ENCODE measurements at regions not wholly inside any gene's neighbourhood (a gene's known extent, or its start where the extent isn't known, plus 50 kb on each side); places are given as distances from the start of the nearest gene placed in this dataset.

- Histone ChIP-seq H3K9me3 (ENCODE audit: low read length) (no peaks in the 10 kb centered on the region), H2AFZ (ENCODE audit: low read length) (no peak overlapping the region), H3K4me1 (ENCODE audit: insufficient read depth, low read length, severe bottlenecking) (no peaks in the 10 kb centered on the region), H3K4me3 (ENCODE audit: low read depth, low read length, poor library complexity, severe bottlenecking) (no peak overlapping the region), H3K27ac (ENCODE audit: low read depth, low read length, poor library complexity, severe bottlenecking) (no peak overlapping the region), H3K9me2 (ENCODE audit: low read depth, low read length) (no peaks in the 10 kb centered on the region), H3K79me2 (ENCODE audit: insufficient read depth, low read length) (no peaks in the 10 kb centered on the region), H3K9ac (ENCODE audit: low read length) (no peak overlapping the region), H3K36me3 (ENCODE audit: insufficient read depth, low read length) (no peaks in the 10 kb centered on the region), H3K4me2 (ENCODE audit: low read length) (no peak overlapping the region), H4K20me1 (ENCODE audit: insufficient read depth, low read length) (no peaks in the 10 kb centered on the region), H3F3A (ENCODE audit: insufficient read depth, low read length) (no peaks in the 10 kb centered on the region), H3K27me3 (ENCODE audit: insufficient read depth, low read length) (no peaks in the 10 kb centered on the region)
- no peak for TF ChIP-seq EZH2 (IDR thresholded peaks at IDR 0.05; ENCODE audit: borderline replicate concordance, low read length)
- TF ChIP-seq, protein P1, sequence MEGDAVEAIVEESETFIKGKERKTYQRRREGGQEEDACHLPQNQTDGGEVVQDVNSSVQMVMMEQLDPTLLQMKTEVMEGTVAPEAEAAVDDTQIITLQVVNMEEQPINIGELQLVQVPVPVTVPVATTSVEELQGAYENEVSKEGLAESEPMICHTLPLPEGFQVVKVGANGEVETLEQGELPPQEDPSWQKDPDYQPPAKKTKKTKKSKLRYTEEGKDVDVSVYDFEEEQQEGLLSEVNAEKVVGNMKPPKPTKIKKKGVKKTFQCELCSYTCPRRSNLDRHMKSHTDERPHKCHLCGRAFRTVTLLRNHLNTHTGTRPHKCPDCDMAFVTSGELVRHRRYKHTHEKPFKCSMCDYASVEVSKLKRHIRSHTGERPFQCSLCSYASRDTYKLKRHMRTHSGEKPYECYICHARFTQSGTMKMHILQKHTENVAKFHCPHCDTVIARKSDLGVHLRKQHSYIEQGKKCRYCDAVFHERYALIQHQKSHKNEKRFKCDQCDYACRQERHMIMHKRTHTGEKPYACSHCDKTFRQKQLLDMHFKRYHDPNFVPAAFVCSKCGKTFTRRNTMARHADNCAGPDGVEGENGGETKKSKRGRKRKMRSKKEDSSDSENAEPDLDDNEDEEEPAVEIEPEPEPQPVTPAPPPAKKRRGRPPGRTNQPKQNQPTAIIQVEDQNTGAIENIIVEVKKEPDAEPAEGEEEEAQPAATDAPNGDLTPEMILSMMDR (IDR thresholded peaks at IDR 0.05; ENCODE audit: low read length) = no peak
Observed at GRCh38 chr1:17978016-17978415, 129.6 kb upstream of the IGSF21 start.

- H3K4me3 ChIP-seq (ENCODE audit: low read depth, low read length, poor library complexity, severe bottlenecking) = no peak overlapping the region
- H3K9me2 ChIP-seq (ENCODE audit: low read depth, low read length) = no peaks in the 10 kb centered on the region
- no peak overlapping the region for H2AFZ ChIP-seq (ENCODE audit: low read length)
- no peaks in the 10 kb centered on the region for H3K9me3 ChIP-seq (ENCODE audit: low read length)
- no peaks in the 10 kb centered on the region for H4K20me1 ChIP-seq (ENCODE audit: insufficient read depth, low read length)
- TF ChIP-seq EZH2 (IDR thresholded peaks at IDR 0.05; ENCODE audit: borderline replicate concordance, low read length) = no peak
- H3K4me1 ChIP-seq (ENCODE audit: insufficient read depth, low read length, severe bottlenecking) = no peaks in the 10 kb centered on the region
- no peaks in the 10 kb centered on the region for H3K36me3 ChIP-seq (ENCODE audit: insufficient read depth, low read length)
- no peaks in the 10 kb centered on the region for H3K79me2 ChIP-seq (ENCODE audit: insufficient read depth, low read length)
- H3K27ac ChIP-seq (ENCODE audit: low read depth, low read length, poor library complexity, severe bottlenecking) = no peak overlapping the region
- no peaks in the 10 kb centered on the region for H3K27me3 ChIP-seq (ENCODE audit: insufficient read depth, low read length)
- H3F3A ChIP-seq (ENCODE audit: insufficient read depth, low read length) = no peaks in the 10 kb centered on the region
- H3K4me2 ChIP-seq (ENCODE audit: low read length) = no peak overlapping the region
- H3K9ac ChIP-seq (ENCODE audit: low read length) = no peak overlapping the region
Observed at GRCh38 chr1:17979815-17980214, 127.8 kb upstream of the IGSF21 start.

- Histone ChIP-seq H3K4me2 (ENCODE audit: low read length) (no peak overlapping the region), H3F3A (ENCODE audit: insufficient read depth, low read length) (no peaks in the 10 kb centered on the region), H3K4me1 (ENCODE audit: insufficient read depth, low read length, severe bottlenecking) (no peaks in the 10 kb centered on the region), H3K79me2 (ENCODE audit: insufficient read depth, low read length) (no peaks in the 10 kb centered on the region), H3K36me3 (ENCODE audit: insufficient read depth, low read length) (no peaks in the 10 kb centered on the region), H3K9me3 (ENCODE audit: low read length) (no peaks in the 10 kb centered on the region), H3K4me3 (ENCODE audit: low read depth, low read length, poor library complexity, severe bottlenecking) (no peak overlapping the region), H3K27me3 (ENCODE audit: insufficient read depth, low read length) (no peaks in the 10 kb centered on the region; the same call in 1 of the 2 replicates), H4K20me1 (ENCODE audit: insufficient read depth, low read length) (no peaks in the 10 kb centered on the region), H3K9me2 (ENCODE audit: low read depth, low read length) (no peaks in the 10 kb centered on the region), H2AFZ (ENCODE audit: low read length) (no peak overlapping the region), H3K27ac (ENCODE audit: low read depth, low read length, poor library complexity, severe bottlenecking) (no peak overlapping the region), H3K9ac (ENCODE audit: low read length) (no peak overlapping the region)
- TF ChIP-seq EZH2 (IDR thresholded peaks at IDR 0.05; ENCODE audit: borderline replicate concordance, low read length) = no peak
- TF ChIP-seq, protein P1 (IDR thresholded peaks at IDR 0.05; ENCODE audit: low read length) = no peak
Observed at GRCh38 chr1:17982197-17982596, 125.4 kb upstream of the IGSF21 start.

GRCh38 chr1:17984583-17984982 lies 123.0 kb upstream of the IGSF21 start:
- no peak for TF ChIP-seq EZH2 (IDR thresholded peaks at IDR 0.05; ENCODE audit: borderline replicate concordance, low read length)
- TF ChIP-seq, protein P1 (IDR thresholded peaks at IDR 0.05; ENCODE audit: low read length) = peak; percentile 76
- Histone ChIP-seq H2AFZ (ENCODE audit: low read length) (no peak overlapping the region), H3K27ac (ENCODE audit: low read depth, low read length, poor library complexity, severe bottlenecking) (no peak overlapping the region), H4K20me1 (ENCODE audit: insufficient read depth, low read length) (no peaks in the 10 kb centered on the region), H3F3A (ENCODE audit: insufficient read depth, low read length) (no peaks in the 10 kb centered on the region), H3K4me3 (ENCODE audit: low read depth, low read length, poor library complexity, severe bottlenecking) (no peak overlapping the region), H3K79me2 (ENCODE audit: insufficient read depth, low read length) (no peaks in the 10 kb centered on the region), H3K9ac (ENCODE audit: low read length) (no peak overlapping the region), H3K27me3 (ENCODE audit: insufficient read depth, low read length) (no peaks in the 10 kb centered on the region; the same call in 1 of the 2 replicates), H3K36me3 (ENCODE audit: insufficient read depth, low read length) (no peaks in the 10 kb centered on the region), H3K9me3 (ENCODE audit: low read length) (no peaks in the 10 kb centered on the region), H3K4me1 (ENCODE audit: insufficient read depth, low read length, severe bottlenecking) (no peaks in the 10 kb centered on the region), H3K9me2 (ENCODE audit: low read depth, low read length) (no peaks in the 10 kb centered on the region), H3K4me2 (ENCODE audit: low read length) (no peak overlapping the region)

Data from OCI-LY1 (cell line).